GM21786 (cell line): ENCODE measurements at regions not wholly inside any gene's neighbourhood (a gene's known extent, or its start where the extent isn't known, plus 50 kb on each side); places are given as distances from the start of the nearest gene placed in this dataset.
"Not testable (repeated sequence)": the region's sequence is repeated elsewhere in the genome, so short reads cannot be mapped to it uniquely, and the experiment has no call there.

Experiments
- ATAC-seq: cut with Tn5 transposase; IDR thresholded peaks from one replicate; pipeline ENCODE4 v1.9.1; 2021; ENCODE audit not compliant: unreplicated experiment

GRCh38 chr10:48102410-48103146, 103.0 kb upstream of the FAM25C start:
- ATAC-seq: not testable (repeated sequence)

- ATAC-seq: not testable (repeated sequence)
Observed at GRCh38 chr10:48098854-48099253, 99.3 kb upstream of the FAM25C start.

- ATAC-seq: not testable (repeated sequence)
Observed at GRCh38 chr10:48090706-48091105, 91.1 kb upstream of the FAM25C start.

GRCh38 chr10:48088087-48088486, 88.5 kb upstream of the FAM25C start:
- ATAC-seq: not testable (repeated sequence)

GRCh38 chr10:48084446-48084845, 84.9 kb upstream of the FAM25C start:
- ATAC-seq: not testable (repeated sequence)

- not testable (repeated sequence) for ATAC-seq
Observed at GRCh38 chr10:48071228-48071627, 71.6 kb upstream of the FAM25C start.

GRCh38 chr10:48063944-48064625, 64.5 kb upstream of the FAM25C start:
- ATAC-seq: peak; percentile 97

- not testable (repeated sequence) for ATAC-seq
Observed at GRCh38 chr10:48055395-48055794, 55.8 kb upstream of the FAM25C start.
